ENCODE measurements at regions not wholly inside any gene's neighbourhood (a gene's known extent, or its start where the extent isn't known, plus 50 kb on each side); places are given as distances from the start of the nearest gene placed in this dataset.

GRCh38 chr10:131473645-131474044 lies 162.1 kb upstream of the TCERG1L start:
- H3K36me3 Mint-ChIP-seq (ENCODE audit: low read depth): no peaks in the 10 kb centered on the region
- peaks cover 2% of the 10 kb centered on the region for H3K27me3 Mint-ChIP-seq
- H3K9me3 Mint-ChIP-seq: no peaks in the 10 kb centered on the region
- H3K4me1 Mint-ChIP-seq: no peaks in the 10 kb centered on the region
- no peak overlapping the region for H3K4me3 Mint-ChIP-seq
- DNase-seq: no peak
- H3K27ac Mint-ChIP-seq: no peak overlapping the region
- intact Hi-C loops (cut with micrococcal nuclease): no loop called here

- Mint-ChIP-seq H3K27me3 (no peaks in the 10 kb centered on the region), H3K4me1 (no peaks in the 10 kb centered on the region), H3K27ac (no peak overlapping the region), H3K4me3 (no peak overlapping the region), H3K9me3 (no peaks in the 10 kb centered on the region), H3K36me3 (ENCODE audit: low read depth) (no peaks in the 10 kb centered on the region)
- no peak for DNase-seq
- intact Hi-C loops (cut with micrococcal nuclease): no loop called here
Measured at GRCh38 chr10:131474416-131474815, 162.9 kb upstream of the TCERG1L start.

- Mint-ChIP-seq H3K27me3 (no peaks in the 10 kb centered on the region), H3K9me3 (no peaks in the 10 kb centered on the region), H3K4me3 (no peak overlapping the region), H3K4me1 (no peaks in the 10 kb centered on the region), H3K27ac (no peak overlapping the region), H3K36me3 (ENCODE audit: low read depth) (no peaks in the 10 kb centered on the region)
- no peak for DNase-seq
- intact Hi-C loops (cut with micrococcal nuclease): no loop called here
Measured at GRCh38 chr10:131475043-131475442, 163.5 kb upstream of the TCERG1L start.

- Mint-ChIP-seq H3K4me1 (no peaks in the 10 kb centered on the region), H3K27ac (no peak overlapping the region), H3K27me3 (no peaks in the 10 kb centered on the region), H3K36me3 (ENCODE audit: low read depth) (no peaks in the 10 kb centered on the region), H3K9me3 (no peaks in the 10 kb centered on the region), H3K4me3 (no peak overlapping the region)
- intact Hi-C loops (cut with micrococcal nuclease): no loop called here
- DNase-seq: no peak
Measured at GRCh38 chr10:131475803-131476202, 164.3 kb upstream of the TCERG1L start.

- H3K36me3 Mint-ChIP-seq (ENCODE audit: low read depth): no peaks in the 10 kb centered on the region
- intact Hi-C loops (cut with micrococcal nuclease): no loop called here
- H3K4me3 Mint-ChIP-seq: no peak overlapping the region
- no peaks in the 10 kb centered on the region for H3K27me3 Mint-ChIP-seq
- H3K9me3 Mint-ChIP-seq: no peaks in the 10 kb centered on the region
- no peak for DNase-seq
- no peaks in the 10 kb centered on the region for H3K4me1 Mint-ChIP-seq
- no peak overlapping the region for H3K27ac Mint-ChIP-seq
Measured at GRCh38 chr10:131477457-131478121, 166.1 kb upstream of the TCERG1L start.

GRCh38 chr10:131478377-131478989 lies 167.0 kb upstream of the TCERG1L start:
- peaks cover 7% of the 10 kb centered on the region for H3K9me3 Mint-ChIP-seq
- H3K27ac Mint-ChIP-seq: no peak overlapping the region
- no peaks in the 10 kb centered on the region for H3K4me1 Mint-ChIP-seq
- DNase-seq: no peak
- H3K4me3 Mint-ChIP-seq: no peak overlapping the region
- H3K36me3 Mint-ChIP-seq (ENCODE audit: low read depth): no peaks in the 10 kb centered on the region
- intact Hi-C loops (cut with micrococcal nuclease): no loop called here
- no peaks in the 10 kb centered on the region for H3K27me3 Mint-ChIP-seq

- Mint-ChIP-seq H3K9me3 (peaks cover 13% of the 10 kb centered on the region), H3K27me3 (no peaks in the 10 kb centered on the region), H3K27ac (no peak overlapping the region), H3K36me3 (ENCODE audit: low read depth) (no peaks in the 10 kb centered on the region), H3K4me1 (no peaks in the 10 kb centered on the region), H3K4me3 (no peak overlapping the region)
- intact Hi-C loops (cut with micrococcal nuclease): no loop called here
- no peak for DNase-seq
Measured at GRCh38 chr10:131480066-131480465, 168.5 kb upstream of the TCERG1L start.

GRCh38 chr10:131480861-131481260 lies 169.3 kb upstream of the TCERG1L start:
- no peak overlapping the region for H3K27ac Mint-ChIP-seq
- H3K4me3 Mint-ChIP-seq: no peak overlapping the region
- intact Hi-C loops (cut with micrococcal nuclease): no loop called here
- H3K36me3 Mint-ChIP-seq (ENCODE audit: low read depth): no peaks in the 10 kb centered on the region
- no peaks in the 10 kb centered on the region for H3K27me3 Mint-ChIP-seq
- no peaks in the 10 kb centered on the region for H3K4me1 Mint-ChIP-seq
- peaks cover 13% of the 10 kb centered on the region for H3K9me3 Mint-ChIP-seq
- DNase-seq: no peak

GRCh38 chr10:131485732-131486131 lies 174.2 kb upstream of the TCERG1L start:
- Mint-ChIP-seq H3K27ac (no peak overlapping the region), H3K36me3 (ENCODE audit: low read depth) (no peaks in the 10 kb centered on the region), H3K4me3 (no peak overlapping the region), H3K27me3 (no peaks in the 10 kb centered on the region), H3K4me1 (no peaks in the 10 kb centered on the region), H3K9me3 (peaks cover 16% of the 10 kb centered on the region)
- intact Hi-C loops (cut with micrococcal nuclease): no loop called here
- no peak for DNase-seq

- Mint-ChIP-seq H3K27ac (no peak overlapping the region), H3K4me1 (no peaks in the 10 kb centered on the region), H3K4me3 (no peak overlapping the region), H3K36me3 (ENCODE audit: low read depth) (no peaks in the 10 kb centered on the region), H3K9me3 (peaks cover 16% of the 10 kb centered on the region), H3K27me3 (no peaks in the 10 kb centered on the region)
- intact Hi-C loops (cut with micrococcal nuclease): no loop called here
- DNase-seq: no peak
Measured at GRCh38 chr10:131487822-131488221, 176.3 kb upstream of the TCERG1L start.

- H3K4me1 Mint-ChIP-seq: no peaks in the 10 kb centered on the region
- peaks cover 3% of the 10 kb centered on the region for H3K9me3 Mint-ChIP-seq
- no peaks in the 10 kb centered on the region for H3K27me3 Mint-ChIP-seq
- DNase-seq: no peak
- intact Hi-C loops (cut with micrococcal nuclease): no loop called here
- H3K36me3 Mint-ChIP-seq (ENCODE audit: low read depth): no peaks in the 10 kb centered on the region
- H3K27ac Mint-ChIP-seq: no peak overlapping the region
- H3K4me3 Mint-ChIP-seq: no peak overlapping the region
Measured at GRCh38 chr10:131490991-131491594, 179.6 kb upstream of the TCERG1L start.

GRCh38 chr10:131492211-131492857 lies 180.8 kb upstream of the TCERG1L start:
- no peaks in the 10 kb centered on the region for H3K9me3 Mint-ChIP-seq
- no peaks in the 10 kb centered on the region for H3K27me3 Mint-ChIP-seq
- intact Hi-C loops (cut with micrococcal nuclease): no loop called here
- no peaks in the 10 kb centered on the region for H3K36me3 Mint-ChIP-seq (ENCODE audit: low read depth)
- H3K4me3 Mint-ChIP-seq: no peak overlapping the region
- DNase-seq: no peak
- H3K27ac Mint-ChIP-seq: no peak overlapping the region
- no peaks in the 10 kb centered on the region for H3K4me1 Mint-ChIP-seq

- Mint-ChIP-seq H3K36me3 (ENCODE audit: low read depth) (no peaks in the 10 kb centered on the region), H3K4me3 (no peak overlapping the region), H3K4me1 (no peaks in the 10 kb centered on the region), H3K9me3 (no peaks in the 10 kb centered on the region), H3K27me3 (no peaks in the 10 kb centered on the region), H3K27ac (no peak overlapping the region)
- intact Hi-C loops (cut with micrococcal nuclease): no loop called here
- DNase-seq: no peak
Measured at GRCh38 chr10:131493432-131493831, 181.9 kb upstream of the TCERG1L start.

- H3K27ac Mint-ChIP-seq: no peak overlapping the region
- no peaks in the 10 kb centered on the region for H3K36me3 Mint-ChIP-seq (ENCODE audit: low read depth)
- no peaks in the 10 kb centered on the region for H3K4me1 Mint-ChIP-seq
- DNase-seq: no peak
- no peaks in the 10 kb centered on the region for H3K9me3 Mint-ChIP-seq
- intact Hi-C loops (cut with micrococcal nuclease): no loop called here
- H3K4me3 Mint-ChIP-seq: no peak overlapping the region
- no peaks in the 10 kb centered on the region for H3K27me3 Mint-ChIP-seq
Measured at GRCh38 chr10:131494451-131494850, 182.9 kb upstream of the TCERG1L start.
